PC-9 (cell line): ENCODE measurements at regions not wholly inside any gene's neighbourhood (a gene's known extent, or its start where the extent isn't known, plus 50 kb on each side); places are given as distances from the start of the nearest gene placed in this dataset.

Experiments used
- BruUV-seq: library from RNA; stranded (reverse); fragments of 400-500 nt; replicated peaks from 2 replicates; lab custom pipeline; 2021; lab: Mats Ljungman, UMichigan
- CTCF ChIA-PET: fragments of 300-600 bp; sonication (Branson Sonifier 250); formaldehyde crosslinking; loops from one replicate; lab custom pipeline; 2022; ENCODE audit warnings: antibody characterized with exemption; lab: Charles Lee
- POLR2A ChIA-PET: fragments of 300-600 bp; sonication (Branson Sonifier 250); formaldehyde crosslinking; loops from one replicate; lab custom pipeline; 2022; ENCODE audit warnings: antibody characterized with exemption; ENCODE audit not compliant: unreplicated experiment; lab: Charles Lee
- DNase-seq, 2 experiments: peaks; one replicate each; pipeline versions ENCODE4 v3.0.0 to v3.0.0-alpha.2; 2015 to 2022; ENCODE audit warnings: mixed read lengths in 1 of 2
- H2AFZ ChIP-seq: fragments of 200-600 bp; sonication (generic); 2 replicates; pipeline ENCODE4 v1.8.1; 2017; ENCODE audit warnings: antibody characterized with exemption
- H3F3A ChIP-seq: fragments of 200-600 bp; sonication (generic); 2 replicates; pipeline ENCODE4 v1.8.1; 2017; ENCODE audit warnings: antibody characterized with exemption, mild to moderate bottlenecking, low read depth; ENCODE audit not compliant: insufficient read depth
- H3K27ac ChIP-seq: fragments of 200-600 bp; sonication (generic); 2 replicates; pipeline ENCODE4 v1.6.1; 2016; ENCODE audit warnings: mixed run types
- H3K27me3 ChIP-seq: fragments of 200-600 bp; sonication (generic); 2 replicates; pipeline ENCODE4 v1.6.1; 2016; ENCODE audit warnings: low read depth, mixed run types; ENCODE audit not compliant: insufficient read depth
- H3K36me3 ChIP-seq: fragments of 200-600 bp; sonication (generic); 2 replicates; pipeline ENCODE4 v1.6.1; 2016; ENCODE audit warnings: low read depth, mixed run types
- H3K4me1 ChIP-seq: fragments of 200-600 bp; sonication (generic); replicated peaks from 2 replicates; pipeline ENCODE4 v1.6.1; 2016; ENCODE audit warnings: mixed run types; ENCODE audit not compliant: insufficient read depth
- H3K4me2 ChIP-seq: fragments of 200-600 bp; sonication (generic); 2 replicates; pipeline ENCODE4 v1.6.1; 2017; ENCODE audit warnings: mixed run types
- H3K4me3 ChIP-seq: fragments of 200-600 bp; sonication (generic); 2 replicates; pipeline ENCODE4 v1.6.1; 2016; ENCODE audit warnings: mixed run types
- H3K79me2 ChIP-seq: fragments of 200-600 bp; sonication (generic); 2 replicates; pipeline ENCODE4 v1.6.1; 2017; ENCODE audit warnings: low read depth, mixed run types
- H3K9me2 ChIP-seq: fragments of 200-600 bp; sonication (generic); 2 replicates; pipeline ENCODE4 v1.8.1; 2017; ENCODE audit warnings: mild to moderate bottlenecking; ENCODE audit not compliant: insufficient read depth
- H3K9me3 ChIP-seq: fragments of 200-600 bp; sonication (generic); 2 replicates; pipeline ENCODE4 v1.8.1; 2016; ENCODE audit warnings: low read depth; ENCODE audit not compliant: insufficient read depth
- H4K20me1 ChIP-seq: fragments of 200-600 bp; sonication (generic); 2 replicates; pipeline ENCODE4 v1.8.1; 2017; ENCODE audit not compliant: insufficient read depth
- EZH2 ChIP-seq: fragments of 200-600 bp; sonication (generic); IDR thresholded peaks from 2 replicates; pipeline ENCODE4 v1.8.0; 2017; ENCODE audit warnings: antibody characterized with exemption, low read depth
- intact Hi-C: fragments of 100-400 bp; cut with micrococcal nuclease; formaldehyde crosslinking; loops from one replicate; pipeline ENCODE4 v1.10.0; 2022; ENCODE audit not compliant: unreplicated experiment
- TF ChIP-seq, protein P1 (sequence below): fragments of 200-600 bp; sonication (generic); conservative IDR thresholded peaks from 2 replicates; pipeline ENCODE4 v1.6.1; 2017; ENCODE audit warnings: mixed run types, antibody characterized with exemption, mild to moderate bottlenecking, moderate library complexity

DNA sequence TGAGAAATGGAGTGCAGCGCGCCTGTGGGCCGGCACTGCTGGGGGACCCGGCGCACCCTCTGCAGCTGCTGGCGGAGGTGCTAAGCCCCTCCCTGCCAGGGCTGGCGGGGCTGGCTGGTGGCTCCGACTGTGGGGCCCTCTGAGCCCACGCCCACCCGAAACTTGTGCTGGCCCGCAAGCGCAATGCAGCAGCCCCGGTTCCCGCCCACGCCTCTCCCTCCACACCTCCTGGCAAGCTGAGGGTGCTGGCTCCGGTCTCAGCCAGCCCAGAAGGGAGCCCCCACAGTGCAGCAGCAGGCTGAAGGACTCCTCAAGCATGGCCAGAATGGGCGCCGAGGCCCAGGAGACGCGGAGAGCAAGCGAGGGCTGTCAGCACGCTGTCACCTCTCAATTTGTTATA lies 1063.0 kb upstream of the AUTS2 start:
- intact Hi-C loops: no loop called here
- no peak overlapping the region for H3K27ac ChIP-seq
- no peaks in the 10 kb centered on the region for H3K79me2 ChIP-seq
- no peak overlapping the region for H3K4me3 ChIP-seq
- no peaks in the 10 kb centered on the region for H3K9me2 ChIP-seq
- POLR2A ChIA-PET: no interaction called here
- CTCF ChIA-PET: no interaction called here
- no peaks in the 10 kb centered on the region for H3K27me3 ChIP-seq
- H4K20me1 ChIP-seq: no peaks in the 10 kb centered on the region
- DNase-seq: no peak
- TF ChIP-seq, protein P1, sequence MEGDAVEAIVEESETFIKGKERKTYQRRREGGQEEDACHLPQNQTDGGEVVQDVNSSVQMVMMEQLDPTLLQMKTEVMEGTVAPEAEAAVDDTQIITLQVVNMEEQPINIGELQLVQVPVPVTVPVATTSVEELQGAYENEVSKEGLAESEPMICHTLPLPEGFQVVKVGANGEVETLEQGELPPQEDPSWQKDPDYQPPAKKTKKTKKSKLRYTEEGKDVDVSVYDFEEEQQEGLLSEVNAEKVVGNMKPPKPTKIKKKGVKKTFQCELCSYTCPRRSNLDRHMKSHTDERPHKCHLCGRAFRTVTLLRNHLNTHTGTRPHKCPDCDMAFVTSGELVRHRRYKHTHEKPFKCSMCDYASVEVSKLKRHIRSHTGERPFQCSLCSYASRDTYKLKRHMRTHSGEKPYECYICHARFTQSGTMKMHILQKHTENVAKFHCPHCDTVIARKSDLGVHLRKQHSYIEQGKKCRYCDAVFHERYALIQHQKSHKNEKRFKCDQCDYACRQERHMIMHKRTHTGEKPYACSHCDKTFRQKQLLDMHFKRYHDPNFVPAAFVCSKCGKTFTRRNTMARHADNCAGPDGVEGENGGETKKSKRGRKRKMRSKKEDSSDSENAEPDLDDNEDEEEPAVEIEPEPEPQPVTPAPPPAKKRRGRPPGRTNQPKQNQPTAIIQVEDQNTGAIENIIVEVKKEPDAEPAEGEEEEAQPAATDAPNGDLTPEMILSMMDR: no peak
- TF ChIP-seq EZH2: no peak
- no peak overlapping the region for H3K4me2 ChIP-seq
- no peaks in the 10 kb centered on the region for H3K9me3 ChIP-seq
- H3K36me3 ChIP-seq: no peaks in the 10 kb centered on the region
- no TSS peak for BruUV-seq
- no peak overlapping the region for H2AFZ ChIP-seq
- no peaks in the 10 kb centered on the region for H3K4me1 ChIP-seq
- H3F3A ChIP-seq: no peaks in the 10 kb centered on the region

DNA sequence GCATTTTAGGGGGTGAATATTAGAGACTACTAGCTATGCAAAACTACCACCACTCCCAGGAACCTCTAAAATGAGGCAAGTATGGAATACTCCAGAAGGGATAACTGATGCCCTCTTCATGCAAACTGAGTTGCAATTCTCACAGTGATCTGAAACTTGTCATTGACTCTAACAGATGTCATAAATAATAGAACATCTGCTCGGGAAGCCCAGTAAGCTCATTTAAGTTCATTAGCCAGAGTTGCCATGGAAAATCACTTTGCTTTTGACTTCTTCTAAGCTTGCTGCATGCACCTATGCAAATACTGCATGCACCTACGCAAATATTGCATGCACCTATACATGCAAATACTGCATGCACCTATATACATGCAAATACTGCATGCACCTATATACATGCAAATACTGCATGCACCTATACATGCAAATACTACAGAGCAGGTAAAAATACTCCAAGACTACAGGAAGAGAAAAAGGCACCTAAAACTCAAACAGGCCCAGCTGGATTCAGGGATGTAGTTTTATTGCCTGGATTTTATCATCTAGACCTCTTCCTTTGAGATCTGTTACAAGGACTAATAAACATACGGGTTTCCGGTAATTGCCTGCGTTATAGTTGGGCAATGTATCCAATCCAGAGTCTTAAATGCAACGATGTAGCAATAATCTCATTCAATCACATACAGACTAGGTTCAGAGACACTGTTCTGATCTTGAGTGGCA lies 1061.1 kb upstream of the AUTS2 start:
- no peaks in the 10 kb centered on the region for H3K27me3 ChIP-seq
- H2AFZ ChIP-seq: no peak overlapping the region
- H3K9me3 ChIP-seq: no peaks in the 10 kb centered on the region
- ChIA-PET POLR2A (no interaction called here), CTCF (no interaction called here)
- TF ChIP-seq EZH2: no peak
- TF ChIP-seq, protein P1: no peak
- H3K79me2 ChIP-seq: no peaks in the 10 kb centered on the region
- H3K4me2 ChIP-seq: no peak overlapping the region
- no peaks in the 10 kb centered on the region for H3F3A ChIP-seq
- no peak for DNase-seq
- H3K4me3 ChIP-seq: no peak overlapping the region
- H3K9me2 ChIP-seq: no peaks in the 10 kb centered on the region
- H4K20me1 ChIP-seq: no peaks in the 10 kb centered on the region
- no peaks in the 10 kb centered on the region for H3K36me3 ChIP-seq
- H3K27ac ChIP-seq: no peak overlapping the region
- H3K4me1 ChIP-seq: no peaks in the 10 kb centered on the region
- intact Hi-C loops: no loop called here
- BruUV-seq: no TSS peak

DNA sequence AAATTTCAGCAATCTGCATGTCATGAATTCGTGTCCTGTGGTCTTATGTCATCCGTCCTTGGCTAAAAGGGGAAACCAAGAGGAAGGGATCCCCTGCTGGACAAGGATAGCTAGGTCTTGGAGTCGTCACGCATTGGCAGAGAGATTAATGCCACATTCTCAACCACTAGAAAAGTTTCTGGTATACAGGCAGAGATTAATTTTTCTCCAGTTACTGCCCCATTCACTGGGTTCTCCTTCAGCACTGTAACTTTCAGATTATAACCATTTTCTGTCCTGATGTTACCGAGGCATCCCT lies 1060.6 kb upstream of the AUTS2 start:
- H3K4me3 ChIP-seq: no peak overlapping the region
- no peak overlapping the region for H3K27ac ChIP-seq
- H3K4me1 ChIP-seq: no peaks in the 10 kb centered on the region
- no peaks in the 10 kb centered on the region for H3K36me3 ChIP-seq
- TF ChIP-seq EZH2: no peak
- TF ChIP-seq, protein P1: no peak
- H3K27me3 ChIP-seq: no peaks in the 10 kb centered on the region
- no peak for DNase-seq
- BruUV-seq: no TSS peak
- no peak overlapping the region for H3K4me2 ChIP-seq
- POLR2A ChIA-PET: no interaction called here
- intact Hi-C loops: no loop called here
- no peak overlapping the region for H2AFZ ChIP-seq
- H4K20me1 ChIP-seq: no peaks in the 10 kb centered on the region
- H3K79me2 ChIP-seq: no peaks in the 10 kb centered on the region
- H3K9me2 ChIP-seq: no peaks in the 10 kb centered on the region
- CTCF ChIA-PET: no interaction called here
- no peaks in the 10 kb centered on the region for H3F3A ChIP-seq
- H3K9me3 ChIP-seq: no peaks in the 10 kb centered on the region
